Left lung (tissue), 4 donors: ENCODE measurements at regions not wholly inside any gene's neighbourhood (a gene's known extent, or its start where the extent isn't known, plus 50 kb on each side); places are given as distances from the start of the nearest gene placed in this dataset.
"Not testable (repeated sequence)": the region's sequence is repeated elsewhere in the genome, so short reads cannot be mapped to it uniquely, and the experiment has no call there.

Experiments used
- ATAC-seq: fragments of 200-7000 bp; cut with Tn5 transposase; one replicate; pipeline ENCODE4 v1.9.1; 2020; ENCODE audit warnings: moderate library complexity
- DNase-seq, 4 donors: peaks; one replicate each; pipeline ENCODE4 v3.0.0-alpha.2; 2013 to 2020
- H3K27ac ChIP-seq, 2 donors: fragments of 200-600 bp; sonication (generic) in 1 of 2; one replicate each; pipeline versions ENCODE4 v1.5.0 to v1.8.0; 2020 to 2021
- H3K27me3 ChIP-seq, 2 donors: fragments of 200-600 bp; sonication (generic) in 1 of 2; one replicate each; pipeline versions ENCODE4 v1.5.0 to v1.8.0; 2020 to 2021
- H3K36me3 ChIP-seq, 2 donors: fragments of 200-600 bp; sonication (generic) in 1 of 2; one replicate each; pipeline versions ENCODE4 v1.5.0 to v1.8.0; 2020 to 2021
- H3K4me1 ChIP-seq, 2 donors: fragments of 200-600 bp; one replicate each; pipeline ENCODE4 v1.8.0; 2021
- H3K4me3 ChIP-seq, 2 donors: fragments of 200-600 bp; sonication (generic) in 1 of 2; one replicate each; pipeline versions ENCODE4 v1.5.0 to v1.8.0; 2020 to 2021; ENCODE audit warnings: mild to moderate bottlenecking in 1 of 2
- H3K9me3 ChIP-seq, 2 donors: fragments of 200-600 bp; sonication (generic) in 1 of 2; one replicate each; pipeline versions ENCODE4 v1.5.0 to v1.8.0; 2020 to 2021
- intact Hi-C, 2 donors: fragments of 100-400 bp; cut with DNase I; formaldehyde crosslinking; loops; one replicate each; pipeline versions ENCODE4 v1.11.2 to v1.14.2; 2022
- TF ChIP-seq, protein P1 (sequence below), 2 donors: fragments of 200-600 bp; sonication (generic) in 1 of 2; IDR thresholded peaks; one replicate each; pipeline versions ENCODE4 v1.5.0 to v1.8.0; 2021; ENCODE audit warnings: antibody characterized with exemption in 2 of 2
- donor health status: DM: no; HTN: yes; CAD: no.
- donor health status: DM: no; HTN: no; CAD: no.

- TF ChIP-seq, protein P1, sequence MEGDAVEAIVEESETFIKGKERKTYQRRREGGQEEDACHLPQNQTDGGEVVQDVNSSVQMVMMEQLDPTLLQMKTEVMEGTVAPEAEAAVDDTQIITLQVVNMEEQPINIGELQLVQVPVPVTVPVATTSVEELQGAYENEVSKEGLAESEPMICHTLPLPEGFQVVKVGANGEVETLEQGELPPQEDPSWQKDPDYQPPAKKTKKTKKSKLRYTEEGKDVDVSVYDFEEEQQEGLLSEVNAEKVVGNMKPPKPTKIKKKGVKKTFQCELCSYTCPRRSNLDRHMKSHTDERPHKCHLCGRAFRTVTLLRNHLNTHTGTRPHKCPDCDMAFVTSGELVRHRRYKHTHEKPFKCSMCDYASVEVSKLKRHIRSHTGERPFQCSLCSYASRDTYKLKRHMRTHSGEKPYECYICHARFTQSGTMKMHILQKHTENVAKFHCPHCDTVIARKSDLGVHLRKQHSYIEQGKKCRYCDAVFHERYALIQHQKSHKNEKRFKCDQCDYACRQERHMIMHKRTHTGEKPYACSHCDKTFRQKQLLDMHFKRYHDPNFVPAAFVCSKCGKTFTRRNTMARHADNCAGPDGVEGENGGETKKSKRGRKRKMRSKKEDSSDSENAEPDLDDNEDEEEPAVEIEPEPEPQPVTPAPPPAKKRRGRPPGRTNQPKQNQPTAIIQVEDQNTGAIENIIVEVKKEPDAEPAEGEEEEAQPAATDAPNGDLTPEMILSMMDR (IDR thresholded peaks at IDR 0.05) = no peak
- ATAC-seq (no peak), DNase-seq (no peak)
- peaks cover 0 to 4% of the 10 kb centered on the region in 2 donors for H3K9me3 ChIP-seq
- no peaks in the 10 kb centered on the region for H3K36me3 ChIP-seq
- H3K27ac ChIP-seq = no peak overlapping the region
- no peaks in the 10 kb centered on the region for H3K27me3 ChIP-seq
- intact Hi-C loops = no loop called here
- no peak overlapping the region for H3K4me3 ChIP-seq
- no peaks in the 10 kb centered on the region for H3K4me1 ChIP-seq
These were observed 745.2 kb downstream of the PCDH17 start for GRCh38 chr13:58376775-58377174.

DNA sequence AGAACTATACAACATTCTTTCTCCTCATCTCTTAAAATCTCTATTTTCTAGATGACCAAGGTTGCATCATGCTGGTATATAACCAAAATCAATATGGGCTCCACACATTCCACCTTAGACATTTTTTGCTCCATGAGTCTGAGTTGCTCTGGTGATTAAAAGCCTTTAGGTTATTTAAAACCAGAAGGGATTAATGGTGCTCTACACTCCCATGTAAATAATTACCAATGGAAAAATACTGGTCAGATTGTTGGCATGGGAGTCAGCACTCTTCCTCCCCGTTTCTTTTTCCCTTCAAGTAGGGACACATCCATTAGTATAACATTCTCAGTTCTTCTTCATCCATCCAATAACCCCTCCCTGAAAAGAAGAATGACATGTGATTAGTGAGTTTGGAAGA, 747.7 kb downstream of the PCDH17 start:
- intact Hi-C loops = no loop called here
- ATAC-seq = no peak
- Histone ChIP-seq H3K27ac (no peak overlapping the region), H3K4me3 (no peak overlapping the region), H3K9me3 (no peaks in the 10 kb centered on the region), H3K36me3 (no peaks in the 10 kb centered on the region), H3K4me1 (no peaks in the 10 kb centered on the region), H3K27me3 (no peaks in the 10 kb centered on the region)
- TF ChIP-seq, protein P1 (IDR thresholded peaks at IDR 0.05) = no peak
- no peak for DNase-seq

DNA sequence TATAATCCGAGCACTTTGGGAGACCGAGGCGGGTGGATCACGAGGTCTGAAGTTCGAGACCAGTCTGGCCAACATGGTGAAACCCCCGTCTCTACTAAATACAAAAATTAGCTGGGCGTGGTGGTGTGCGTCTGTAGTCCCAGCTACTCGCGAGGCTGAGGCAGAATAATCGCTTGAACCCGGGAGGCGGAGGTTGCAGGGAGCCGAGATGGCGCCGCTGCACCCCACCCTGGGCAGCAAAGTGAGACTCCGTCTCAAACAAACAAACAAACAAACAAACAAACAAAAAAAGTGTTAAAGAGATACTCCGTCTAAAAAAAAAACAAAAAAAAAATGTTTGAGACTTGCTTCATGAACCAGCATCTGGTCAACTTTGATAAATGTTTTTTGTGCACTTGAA, 753.8 kb downstream of the PCDH17 start:
- intact Hi-C loops, H3K9me3 ChIP-seq, H3K4me3 ChIP-seq, H3K27ac ChIP-seq, DNase-seq, H3K36me3 ChIP-seq, H3K4me1 ChIP-seq, ATAC-seq, H3K27me3 ChIP-seq: not testable (repeated sequence)

- Histone ChIP-seq H3K27me3 (no peaks in the 10 kb centered on the region), H3K4me3 (no peak overlapping the region), H3K4me1 (no peaks in the 10 kb centered on the region), H3K27ac (no peak overlapping the region), H3K9me3 (peaks cover 0 to 5% of the 10 kb centered on the region in 2 donors), H3K36me3 (no peaks in the 10 kb centered on the region)
- no peak for ATAC-seq
- intact Hi-C loops = no loop called here
- TF ChIP-seq, protein P1 (IDR thresholded peaks at IDR 0.05) = no peak
- DNase-seq = no peak
These were observed 766.2 kb downstream of the PCDH17 start for GRCh38 chr13:58397596-58398387.

- ATAC-seq = no peak
- no peaks in the 10 kb centered on the region for H3K36me3 ChIP-seq
- no peak overlapping the region for H3K4me3 ChIP-seq
- H3K9me3 ChIP-seq = peaks cover 0 to 17% of the 10 kb centered on the region in 2 donors
- no peaks in the 10 kb centered on the region for H3K27me3 ChIP-seq
- intact Hi-C loops = no loop called here
- H3K27ac ChIP-seq = no peak overlapping the region
- no peak for DNase-seq
- H3K4me1 ChIP-seq = no peaks in the 10 kb centered on the region
- TF ChIP-seq, protein P1 (IDR thresholded peaks at IDR 0.05) = no peak
These were observed 767.7 kb downstream of the PCDH17 start for GRCh38 chr13:58399263-58399662.

- peaks cover 0 to 25% of the 10 kb centered on the region in 2 donors for H3K9me3 ChIP-seq
- ATAC-seq (no peak), DNase-seq (no peak)
- H3K27ac ChIP-seq = no peak overlapping the region
- H3K4me3 ChIP-seq = no peak overlapping the region
- no peaks in the 10 kb centered on the region for H3K4me1 ChIP-seq
- TF ChIP-seq, protein P1 (IDR thresholded peaks at IDR 0.05) = no peak
- intact Hi-C loops = no loop called here
- no peaks in the 10 kb centered on the region for H3K27me3 ChIP-seq
- no peaks in the 10 kb centered on the region for H3K36me3 ChIP-seq
These were observed 775.0 kb downstream of the PCDH17 start for GRCh38 chr13:58406545-58406944.
